ENCODE measurements at regions not wholly inside any gene's neighbourhood (a gene's known extent, or its start where the extent isn't known, plus 50 kb on each side); places are given as distances from the start of the nearest gene placed in this dataset.
"Not testable (repeated sequence)": the region's sequence is repeated elsewhere in the genome, so short reads cannot be mapped to it uniquely, and the experiment has no call there.

- DNase-seq, result not testable (repeated sequence)
Observed at GRCh38 chr5:152026328-152027024, 101.8 kb upstream of the GLRA1 start.

GRCh38 chr5:152016421-152016820 lies 91.8 kb upstream of the GLRA1 start:
- DNase-seq, result no peak

- DNase-seq, result peak; percentile 25
Observed at GRCh38 chr5:152007653-152008335, 83.1 kb upstream of the GLRA1 start.

- DNase-seq, result no peak
Observed at GRCh38 chr5:152004095-152004494, 79.4 kb upstream of the GLRA1 start.
